Right cardiac atrium (tissue), 5 donors: ENCODE measurements at regions not wholly inside any gene's neighbourhood (a gene's known extent, or its start where the extent isn't known, plus 50 kb on each side); places are given as distances from the start of the nearest gene placed in this dataset.

ENCODE experiments used
- ATAC-seq, 2 donors: fragments of 200-7000 bp; cut with Tn5 transposase; one replicate each; pipeline versions ENCODE4 v1.8.0 to v1.9.1; 2020; ENCODE audit warnings: moderate library complexity in 2 of 2, mild to moderate bottlenecking in 1 of 2
- DNase-seq, 3 donors: peaks; one replicate each; pipeline ENCODE4 v3.0.0-alpha.2; 2020
- H3K27ac ChIP-seq: one replicate; pipeline ENCODE4 v1.5.1; 2013; ENCODE audit warnings: mild to moderate bottlenecking, low read length, control low read depth, moderate library complexity
- H3K27me3 ChIP-seq: one replicate; pipeline ENCODE4 v1.6.1; 2013; ENCODE audit not compliant: control insufficient read depth, insufficient read depth
- H3K4me1 ChIP-seq: one replicate; pipeline ENCODE4 v1.6.1; 2013; ENCODE audit warnings: low read length; ENCODE audit not compliant: control insufficient read depth, insufficient read depth
- H3K4me3 ChIP-seq: one replicate; pipeline ENCODE4 v1.5.1; 2013; ENCODE audit warnings: low read length, control low read depth
- H3K9me3 ChIP-seq: one replicate; pipeline ENCODE4 v1.6.1; 2013; ENCODE audit warnings: low read length; ENCODE audit not compliant: control insufficient read depth
- WGBS: extraction: QIAGEN DNeasy Blood & Tissue Kit; methylation state at CpG from one replicate; pipeline ENCODE4 v1.1.7; 2013; 5-methylcytosine and 5-hydroxymethylcytosine counted together
- intact Hi-C, 4 donors: fragments of 100-400 bp; cut with DNase I; formaldehyde crosslinking; loops; one replicate each; pipeline versions ENCODE4 v1.11.0 to v1.14.0; 2022 to 2023
- donor health status: healthy with polysubstance abuse.
- donor health status: DM: no; HTN: yes; CAD: no.
- donor health status: DM: no; HTN: no; CAD: no.
- donor health status: DM: no; HTN: yes; CAD: no; lungs with severe emphysema.
- donor health status: DM: yes; HTN: yes; CAD: no.

DNA sequence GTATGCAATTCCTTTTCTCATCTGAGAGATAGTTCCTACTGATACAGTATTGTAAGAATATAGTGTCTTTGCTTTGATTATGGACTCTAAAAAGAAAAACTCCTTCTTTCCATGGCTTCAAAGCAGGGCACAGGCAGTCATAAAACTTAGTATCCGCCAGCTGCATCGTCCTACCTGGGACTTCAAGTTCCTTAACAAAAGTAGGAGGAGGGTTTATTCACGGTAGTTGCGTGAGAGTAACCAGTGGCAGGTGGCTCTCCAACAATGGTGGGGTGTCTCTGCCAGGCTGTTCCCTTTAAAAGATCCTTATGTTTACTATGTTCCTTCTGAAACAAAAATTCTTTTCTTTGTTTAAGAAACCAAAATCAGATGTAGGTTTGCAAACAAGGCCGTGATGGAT is 173.5 kb upstream of the DMAC1 start:
- DNase-seq: no peak
- Histone ChIP-seq H3K4me3 (no peak overlapping the region), H3K27ac (no peak overlapping the region), H3K9me3 (no peaks in the 10 kb centered on the region), H3K27me3 (no peaks in the 10 kb centered on the region), H3K4me1 (no peaks in the 10 kb centered on the region)
- no peak for ATAC-seq
- intact Hi-C loops: no loop called here
- WGBS: 91% methylated on average over 5 of the region's 5 CpGs

DNA sequence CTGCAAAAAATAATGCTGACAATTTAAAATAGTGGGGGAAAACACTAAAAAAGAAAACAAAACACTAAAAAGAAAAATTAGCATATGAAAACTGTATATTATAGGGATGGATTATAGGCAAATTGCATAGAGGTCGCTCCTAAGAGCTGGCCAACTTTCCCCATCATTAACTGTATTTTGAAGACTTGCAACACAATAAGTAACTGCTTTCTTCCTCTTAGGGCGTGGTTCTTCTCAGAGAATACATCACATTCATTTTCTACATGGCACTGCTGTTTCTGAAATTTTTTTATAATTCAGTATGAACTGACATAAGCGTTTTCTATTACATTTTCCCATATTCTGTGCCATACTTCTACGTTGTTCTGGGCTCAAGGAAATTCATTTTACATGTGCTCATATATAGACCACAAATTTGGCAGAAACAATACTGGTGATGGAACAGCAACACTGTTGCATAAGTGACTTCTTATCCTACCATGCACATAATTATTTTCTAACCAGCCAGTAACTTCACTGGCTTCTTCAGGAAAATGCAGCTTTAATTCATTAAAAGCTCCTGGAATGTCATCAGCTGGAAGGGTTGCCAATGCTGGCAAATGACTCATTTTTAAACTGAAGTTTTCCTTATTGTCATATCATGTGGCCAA is 171.2 kb upstream of the DMAC1 start:
- H3K27me3 ChIP-seq: no peaks in the 10 kb centered on the region
- 59% methylated on average over 4 of the region's 4 CpGs for WGBS
- DNase-seq: no peak
- no peak for ATAC-seq
- no peaks in the 10 kb centered on the region for H3K4me1 ChIP-seq
- H3K9me3 ChIP-seq: no peaks in the 10 kb centered on the region
- no peak overlapping the region for H3K27ac ChIP-seq
- H3K4me3 ChIP-seq: no peak overlapping the region
- intact Hi-C loops: no loop called here

DNA sequence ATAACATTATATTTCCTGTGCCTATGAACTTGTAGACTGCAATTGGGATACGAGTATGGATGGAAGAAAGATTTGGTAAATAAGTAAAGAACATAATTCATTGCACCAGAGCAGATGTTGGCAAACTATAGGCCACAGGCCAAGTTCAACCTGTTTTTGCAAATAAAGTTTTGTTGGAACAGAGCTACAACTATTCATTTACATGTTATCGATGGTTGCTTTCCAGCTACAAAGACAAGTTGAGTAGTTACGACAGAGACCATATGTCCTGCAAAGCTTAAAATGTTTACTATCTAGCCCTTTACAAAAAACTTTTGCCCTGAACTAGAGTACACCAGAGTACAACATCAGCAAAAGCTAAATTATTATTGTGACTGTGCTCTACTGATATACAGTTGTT is 169.1 kb upstream of the DMAC1 start:
- H3K9me3 ChIP-seq: no peaks in the 10 kb centered on the region
- no peaks in the 10 kb centered on the region for H3K4me1 ChIP-seq
- 88% methylated on average over 3 of the region's 3 CpGs for WGBS
- no peak overlapping the region for H3K4me3 ChIP-seq
- H3K27me3 ChIP-seq: no peaks in the 10 kb centered on the region
- ATAC-seq: no peak
- H3K27ac ChIP-seq: no peak overlapping the region
- intact Hi-C loops: no loop called here
- no peak for DNase-seq

DNA sequence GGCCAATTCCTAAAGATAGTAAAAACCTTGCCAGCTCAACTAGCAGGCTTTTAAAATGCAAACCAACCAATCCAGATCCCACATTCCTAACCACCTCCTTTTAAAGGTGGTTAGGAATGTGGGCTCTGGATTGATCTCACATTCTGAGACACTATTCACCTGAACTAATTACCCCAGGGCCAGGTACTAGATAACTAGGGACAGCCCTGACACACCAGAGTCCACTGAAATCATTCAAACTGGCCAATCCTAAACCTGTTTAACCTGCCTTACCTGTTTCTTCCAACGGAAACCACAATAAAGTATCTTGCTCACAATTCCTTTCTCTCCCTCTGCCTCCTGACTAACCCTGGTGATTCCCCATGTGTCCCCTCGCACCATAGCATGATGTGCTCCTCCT is 168.3 kb upstream of the DMAC1 start:
- no peak overlapping the region for H3K27ac ChIP-seq

DNA sequence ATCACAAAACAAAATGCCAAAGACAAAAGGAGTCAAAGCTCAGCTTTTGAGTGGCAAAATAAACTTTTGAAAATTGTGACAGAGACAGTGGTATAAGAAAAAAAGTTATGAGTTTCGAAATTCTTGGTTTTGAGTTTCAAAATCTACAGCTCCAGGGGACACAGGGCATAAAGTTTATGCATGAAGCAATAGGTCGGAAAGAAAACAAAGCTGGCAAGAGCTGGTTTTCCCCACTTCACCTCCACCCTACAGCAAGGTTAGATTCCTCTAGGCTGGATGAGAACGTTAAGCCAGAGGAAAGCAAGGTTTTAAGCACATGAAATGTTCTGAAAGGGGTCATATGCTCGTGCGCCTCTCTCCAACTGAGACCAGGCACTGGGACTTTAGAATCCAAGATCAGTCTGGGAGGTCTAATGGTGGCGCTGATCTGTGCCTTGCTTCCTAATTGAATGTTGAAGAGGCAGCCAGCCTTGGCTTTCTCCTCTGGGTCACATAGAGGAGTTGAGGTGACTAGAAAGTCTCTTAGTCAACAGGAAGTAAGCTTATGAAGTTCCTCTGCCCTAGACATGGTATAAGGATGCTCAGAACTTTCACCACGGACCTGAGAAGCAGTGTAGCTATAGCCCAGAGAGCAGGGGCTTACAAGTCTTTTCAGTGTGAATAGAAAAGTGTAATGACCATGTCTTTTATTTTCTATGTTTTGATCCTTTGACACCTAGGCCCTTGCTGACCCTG is 167.7 kb upstream of the DMAC1 start:
- no peak for ATAC-seq
- intact Hi-C loops: no loop called here
- H3K4me1 ChIP-seq: no peaks in the 10 kb centered on the region
- no peak overlapping the region for H3K4me3 ChIP-seq
- 74% methylated on average over 7 of the region's 7 CpGs for WGBS
- H3K9me3 ChIP-seq: no peaks in the 10 kb centered on the region
- no peaks in the 10 kb centered on the region for H3K27me3 ChIP-seq
- H3K27ac ChIP-seq: no peak overlapping the region
- no peak for DNase-seq

More for the DNA sequence above, 168.3 kb upstream of the DMAC1 start:
- Histone ChIP-seq H3K4me3 (no peak overlapping the region), H3K27me3 (no peaks in the 10 kb centered on the region), H3K4me1 (no peaks in the 10 kb centered on the region), H3K9me3 (no peaks in the 10 kb centered on the region)
- DNase-seq (no peak), ATAC-seq (no peak)
- intact Hi-C loops: no loop called here
- 93% methylated on average over 2 of the region's 2 CpGs for WGBS

DNA sequence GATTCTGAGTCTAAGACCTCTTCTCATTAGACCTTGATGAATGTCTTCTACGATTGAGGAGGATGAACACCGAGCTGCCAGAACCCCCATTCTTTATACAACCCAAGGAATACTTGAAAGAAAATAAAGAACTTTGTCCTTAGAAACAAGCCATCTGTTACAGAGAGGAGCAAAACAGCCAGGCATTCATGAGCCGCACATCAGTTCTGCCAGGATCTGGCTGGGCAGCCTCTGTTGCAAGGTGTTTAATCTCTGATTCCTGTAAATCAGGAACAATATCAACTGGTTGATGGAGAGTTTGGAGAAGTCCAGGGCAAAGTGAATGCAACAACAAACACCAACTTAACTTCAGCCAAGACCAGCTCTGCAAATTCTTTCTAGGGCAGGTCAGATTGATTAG is 165.5 kb upstream of the DMAC1 start:
- Histone ChIP-seq H3K27ac (no peak overlapping the region), H3K4me3 (no peak overlapping the region), H3K9me3 (no peaks in the 10 kb centered on the region), H3K27me3 (no peaks in the 10 kb centered on the region), H3K4me1 (no peaks in the 10 kb centered on the region)
- 84% methylated on average over 3 of the region's 3 CpGs for WGBS
- ATAC-seq: no peak
- intact Hi-C loops: no loop called here
- no peak for DNase-seq

DNA sequence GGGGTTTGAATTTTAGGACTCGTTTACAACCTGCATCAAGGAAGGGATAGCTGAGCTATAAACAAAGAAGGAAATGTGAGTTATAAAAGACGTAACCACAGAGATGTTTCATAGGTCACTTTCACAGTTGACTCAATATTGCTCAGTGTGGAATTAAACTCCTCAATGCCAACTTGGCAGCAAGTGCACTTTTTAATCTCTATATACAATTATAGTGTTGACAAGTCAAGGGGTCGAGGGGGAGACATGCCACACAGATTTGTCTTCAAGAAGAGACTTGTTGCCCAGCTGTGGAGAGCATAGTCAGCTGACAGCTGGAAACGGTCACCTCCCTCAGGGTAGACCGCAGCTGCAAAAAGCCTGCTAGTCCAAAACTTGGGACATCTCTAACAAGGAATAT is 163.4 kb upstream of the DMAC1 start:
- intact Hi-C loops: no loop called here
- no peaks in the 10 kb centered on the region for H3K9me3 ChIP-seq
- DNase-seq: peak in 1 of 3 donors; percentile 9
- ATAC-seq: peak; percentile 40 to 48
- no peak overlapping the region for H3K4me3 ChIP-seq
- H3K27me3 ChIP-seq: no peaks in the 10 kb centered on the region
- 36% methylated on average over 5 of the region's 5 CpGs for WGBS
- H3K4me1 ChIP-seq: no peaks in the 10 kb centered on the region
- no peak overlapping the region for H3K27ac ChIP-seq

DNA sequence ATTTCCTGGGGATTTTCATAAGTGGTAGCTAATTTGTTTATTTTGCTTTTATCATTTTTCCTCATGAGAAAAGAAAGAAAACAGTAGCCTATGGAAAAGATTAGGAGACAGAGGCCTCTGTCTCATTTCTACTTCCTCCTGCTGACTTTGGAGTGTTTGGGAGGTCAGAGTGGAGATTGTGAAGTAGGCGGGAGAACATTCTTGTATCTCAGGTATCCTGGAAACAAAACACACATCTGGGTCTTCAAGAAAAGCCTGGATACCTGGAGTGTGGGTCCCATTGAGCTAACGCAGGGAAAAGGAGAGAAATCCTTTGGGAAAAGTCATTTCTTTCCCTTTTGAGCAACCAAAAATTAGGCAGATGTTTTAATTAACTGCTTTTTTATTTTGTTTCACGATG is 161.5 kb upstream of the DMAC1 start:
- Histone ChIP-seq H3K4me3 (no peak overlapping the region), H3K27me3 (no peaks in the 10 kb centered on the region), H3K9me3 (no peaks in the 10 kb centered on the region), H3K27ac (no peak overlapping the region), H3K4me1 (no peaks in the 10 kb centered on the region)
- ATAC-seq (no peak), DNase-seq (no peak)
- intact Hi-C loops: no loop called here
- 69% methylated on average over 3 of the region's 3 CpGs for WGBS

DNA sequence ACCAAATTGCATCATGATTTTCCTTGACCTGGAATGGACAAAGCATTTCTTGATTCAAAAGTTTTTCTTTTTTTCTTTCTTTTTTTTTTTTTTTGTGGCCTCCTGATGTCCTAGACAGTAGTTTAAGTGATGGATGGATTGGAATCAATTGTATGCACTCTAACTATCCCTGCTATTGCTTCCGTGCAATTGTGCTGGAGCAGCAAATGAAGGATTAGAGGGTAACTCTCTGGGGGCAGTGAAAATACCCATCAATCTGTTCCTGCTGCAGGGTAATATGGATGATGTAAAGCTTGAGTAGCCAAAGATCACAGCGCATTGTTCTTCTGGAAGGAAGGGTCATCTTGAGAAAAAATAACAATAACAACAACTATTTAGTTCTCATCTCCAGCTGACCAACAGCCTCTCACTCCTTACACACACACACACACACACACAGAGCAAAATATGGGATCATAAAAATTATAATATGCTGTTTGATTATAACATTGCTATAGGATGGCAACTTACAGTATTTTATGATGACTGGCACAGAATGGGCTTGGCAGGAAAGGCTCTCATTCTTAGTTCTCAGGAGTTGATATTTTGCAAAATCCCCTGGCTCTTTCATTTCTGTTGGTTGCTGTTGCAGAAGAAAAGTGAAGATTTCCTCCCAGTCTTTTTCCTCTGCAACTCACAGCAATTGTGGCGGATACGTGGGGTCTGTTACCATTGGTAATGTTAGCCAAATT is 160.9 kb upstream of the DMAC1 start:
- Histone ChIP-seq H3K9me3 (no peaks in the 10 kb centered on the region), H3K27ac (no peak overlapping the region), H3K27me3 (no peaks in the 10 kb centered on the region), H3K4me1 (no peaks in the 10 kb centered on the region), H3K4me3 (no peak overlapping the region)
- WGBS: 65% methylated on average over 4 of the region's 4 CpGs
- intact Hi-C loops: no loop called here
- ATAC-seq (no peak), DNase-seq (no peak)

DNA sequence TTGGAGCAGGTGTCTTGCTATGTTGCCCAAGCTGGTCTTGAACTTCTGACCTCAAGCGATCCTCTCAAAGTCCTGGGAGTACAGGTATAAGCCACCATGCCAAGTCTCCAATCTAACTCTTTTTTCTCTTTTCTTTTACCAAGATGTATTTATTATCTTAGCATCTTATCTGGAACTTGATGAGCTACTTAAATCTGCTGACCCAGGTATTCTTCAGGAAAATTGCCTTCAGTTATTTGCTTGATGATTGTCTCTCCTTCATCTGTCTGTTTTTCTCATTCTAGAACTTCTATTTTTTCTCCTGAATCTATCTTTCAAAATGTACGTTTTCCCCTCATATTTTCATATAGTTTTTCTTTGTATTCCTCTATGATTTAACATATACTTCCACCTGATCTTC is 158.2 kb upstream of the DMAC1 start:
- ATAC-seq: no peak
- Histone ChIP-seq H3K27ac (no peak overlapping the region), H3K27me3 (no peaks in the 10 kb centered on the region), H3K4me1 (no peaks in the 10 kb centered on the region), H3K4me3 (no peak overlapping the region), H3K9me3 (no peaks in the 10 kb centered on the region)
- no peak for DNase-seq
- WGBS: 86% methylated on average over 2 of the region's 2 CpGs
- intact Hi-C loops: no loop called here

DNA sequence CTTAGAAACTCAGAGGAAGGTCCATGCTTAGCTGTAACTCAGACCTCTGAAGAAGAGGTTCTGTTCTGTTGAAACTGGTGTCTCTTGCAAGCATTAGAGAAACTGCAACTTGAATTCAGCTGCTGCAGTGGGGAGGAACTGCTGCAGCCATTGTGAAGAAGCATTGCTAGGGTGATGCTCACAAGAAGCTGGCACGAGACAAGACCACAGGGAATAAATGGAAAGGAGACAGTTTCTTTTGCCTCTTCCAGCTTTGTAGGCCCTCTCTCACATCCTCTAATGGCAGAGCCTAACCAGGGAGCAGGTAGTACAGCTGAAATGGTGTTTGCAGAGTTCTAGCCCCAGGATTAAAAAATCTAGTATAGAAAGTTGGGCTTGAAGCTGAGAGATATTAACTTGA is 148.0 kb upstream of the DMAC1 start:
- Histone ChIP-seq H3K4me1 (no peaks in the 10 kb centered on the region), H3K27me3 (no peaks in the 10 kb centered on the region), H3K27ac (no peak overlapping the region), H3K4me3 (no peak overlapping the region), H3K9me3 (no peaks in the 10 kb centered on the region)
- 54% methylated on average over 1 of the region's 1 CpG for WGBS
- DNase-seq (no peak), ATAC-seq (no peak)
- intact Hi-C loops: no loop called here
